Mammary epithelial cell (primary cell): ENCODE measurements at regions not wholly inside any gene's neighbourhood (a gene's known extent, or its start where the extent isn't known, plus 50 kb on each side); places are given as distances from the start of the nearest gene placed in this dataset.

Source experiments
- CTCF ChIP-seq, 2 donors: IDR thresholded peaks in 1 of 2; conservative IDR thresholded peaks in 1 of 2; 2 replicates each; pipeline ENCODE4 v1.5.1; 2011 to 2012; ENCODE audit warnings: inconsistent platforms in 2 of 2, low read length in 2 of 2, mild to moderate bottlenecking in 2 of 2, control low read depth in 1 of 2, low read depth in 1 of 2; ENCODE audit not compliant: insufficient read depth in 1 of 2; ENCODE audit errors: extremely low read depth in 1 of 2
- EZH2 ChIP-seq: IDR thresholded peaks from 2 replicates; pipeline ENCODE4 v1.6.1; 2012; ENCODE audit warnings: low read length, inconsistent platforms, borderline replicate concordance

DNA sequence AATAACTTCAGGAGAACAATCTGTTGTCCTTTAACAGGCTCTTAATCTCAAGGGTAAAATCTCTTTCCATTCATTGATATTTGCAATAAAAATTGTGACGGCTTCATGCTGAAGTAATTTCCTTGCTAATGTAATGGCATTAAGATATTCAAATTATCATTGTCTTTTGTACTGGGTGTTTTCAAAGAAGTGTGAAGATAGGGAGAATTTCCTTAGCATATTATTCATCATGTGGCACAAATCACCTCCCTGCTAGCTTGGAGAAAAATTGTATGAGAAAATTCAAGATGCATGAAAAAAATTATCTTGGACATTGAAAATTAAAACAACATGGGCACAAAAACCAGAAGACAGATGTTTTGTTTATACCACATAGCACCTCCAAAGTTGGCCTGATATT lies 63.6 kb upstream of the ARID2 start:
- TF ChIP-seq CTCF (conservative IDR thresholded peaks at IDR 0.05 in 1 of 2, IDR thresholded peaks at IDR 0.05 in 1 of 2; ENCODE audit: extremely low read depth in 1 of 2, insufficient read depth in 1 of 2, low read depth in 1 of 2, low read length in 2 of 2) (no peak), EZH2 (no peak)
